ENCODE measurements at regions not wholly inside any gene's neighbourhood (a gene's known extent, or its start where the extent isn't known, plus 50 kb on each side); places are given as distances from the start of the nearest gene placed in this dataset.

GRCh38 chr22:48207919-48208535, 1445.6 kb downstream of the TBC1D22A start:
- FAIRE-seq, result no peak

GRCh38 chr22:48205790-48206189, 1443.3 kb downstream of the TBC1D22A start:
- no peak for FAIRE-seq

- no peak for FAIRE-seq
These were observed 1442.7 kb downstream of the TBC1D22A start for GRCh38 chr22:48205161-48205560.

GRCh38 chr22:48204296-48204695, 1441.8 kb downstream of the TBC1D22A start:
- no peak for FAIRE-seq

GRCh38 chr22:48199667-48200066, 1437.2 kb downstream of the TBC1D22A start:
- no peak for FAIRE-seq

GRCh38 chr22:48198489-48199459, 1436.3 kb downstream of the TBC1D22A start:
- no peak for FAIRE-seq

- FAIRE-seq, result no peak
These were observed 1434.8 kb downstream of the TBC1D22A start for GRCh38 chr22:48197189-48197690.

GRCh38 chr22:48192920-48193319, 1430.5 kb downstream of the TBC1D22A start:
- no peak for FAIRE-seq

- no peak for FAIRE-seq
These were observed 1429.6 kb downstream of the TBC1D22A start for GRCh38 chr22:48192071-48192470.

- no peak for FAIRE-seq
These were observed 1425.8 kb downstream of the TBC1D22A start for GRCh38 chr22:48188231-48188721.

- no peak for FAIRE-seq
These were observed 1424.9 kb downstream of the TBC1D22A start for GRCh38 chr22:48187356-48187755.

GRCh38 chr22:48186146-48186790, 1423.8 kb downstream of the TBC1D22A start:
- no peak for FAIRE-seq

GRCh38 chr22:48185071-48186055, 1422.9 kb downstream of the TBC1D22A start:
- no peak for FAIRE-seq

- no peak for FAIRE-seq
These were observed 1420.7 kb downstream of the TBC1D22A start for GRCh38 chr22:48182846-48183805.

GRCh38 chr22:48182031-48182430, 1419.6 kb downstream of the TBC1D22A start:
- FAIRE-seq, result no peak

GRCh38 chr22:48181263-48181955, 1419.0 kb downstream of the TBC1D22A start:
- FAIRE-seq, result no peak

- no peak for FAIRE-seq
These were observed 1418.2 kb downstream of the TBC1D22A start for GRCh38 chr22:48180631-48181030.

- FAIRE-seq, result no peak
These were observed 1417.4 kb downstream of the TBC1D22A start for GRCh38 chr22:48179571-48180546.

GRCh38 chr22:48178536-48178935, 1416.1 kb downstream of the TBC1D22A start:
- no peak for FAIRE-seq
